GM21528 (cell line): ENCODE measurements at regions not wholly inside any gene's neighbourhood (a gene's known extent, or its start where the extent isn't known, plus 50 kb on each side); places are given as distances from the start of the nearest gene placed in this dataset.
A peak's percentile ranks its signal among the peaks of the same experiment; 100 is the strongest.

Experiments
- ATAC-seq: cut with Tn5 transposase; IDR thresholded peaks from one replicate; pipeline ENCODE4 v1.9.1; 2021; ENCODE audit warnings: mild to moderate bottlenecking, moderate library complexity; ENCODE audit not compliant: unreplicated experiment, low FRiP score

DNA sequence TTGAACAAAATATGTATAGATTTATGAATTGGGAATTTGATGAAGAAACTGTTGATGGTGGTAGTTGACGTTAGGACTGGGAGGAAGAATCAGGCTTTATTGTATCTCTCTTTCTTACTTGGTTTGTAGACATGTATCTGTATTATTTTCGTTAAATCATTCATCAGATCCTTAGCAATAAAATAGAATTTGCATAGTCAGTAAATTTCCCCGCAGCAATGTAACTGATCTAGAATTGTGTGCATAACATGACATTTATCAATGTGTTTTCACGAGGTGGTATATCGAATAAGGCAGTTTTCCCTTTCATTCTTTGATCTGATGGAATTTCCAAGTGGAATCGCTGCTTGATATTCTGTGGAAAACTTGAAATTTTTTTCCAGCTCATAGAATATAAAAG lies 308.8 kb downstream of the SPRY1 start:
- ATAC-seq: no peak

DNA sequence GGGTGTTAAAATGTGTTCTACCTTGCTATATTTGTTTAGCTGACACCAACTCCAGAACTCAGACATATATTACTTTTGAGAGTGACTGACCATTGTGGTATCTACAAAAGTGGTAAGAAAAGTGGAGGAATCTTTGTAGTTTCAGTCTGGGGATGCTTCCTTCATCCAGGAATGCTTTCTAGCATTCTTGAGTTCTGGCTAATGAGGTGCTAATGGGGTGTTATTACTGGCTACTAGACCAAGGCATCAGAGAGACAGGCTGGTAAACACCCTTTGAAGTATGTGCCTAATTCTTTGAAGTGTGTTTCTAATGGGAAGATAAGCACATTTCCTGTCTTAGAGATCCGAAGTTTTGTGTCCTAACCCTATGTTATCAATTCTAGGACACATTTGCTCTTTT lies 310.4 kb downstream of the SPRY1 start:
- no peak for ATAC-seq

DNA sequence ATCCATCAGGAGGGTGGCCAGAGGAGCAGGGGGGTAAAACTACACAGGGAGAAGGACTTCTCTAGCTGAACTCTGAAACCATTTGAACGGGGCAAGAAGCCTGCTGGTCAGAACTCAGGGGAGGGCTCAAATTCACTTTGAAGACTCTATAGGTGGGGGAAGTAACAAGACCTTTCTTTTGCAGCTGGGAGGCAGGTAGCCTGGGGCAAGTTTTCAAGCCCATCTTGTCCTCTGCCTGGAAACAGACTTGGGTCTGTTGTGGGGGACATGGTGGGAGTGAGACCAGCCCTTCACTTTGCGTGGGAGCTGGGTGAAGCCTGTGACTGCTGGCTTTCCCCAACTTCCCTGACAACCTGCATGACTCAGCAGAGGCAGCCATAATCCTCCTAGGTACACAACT lies 312.3 kb downstream of the SPRY1 start:
- ATAC-seq: no peak

- no peak for ATAC-seq
These were observed 312.7 kb downstream of the SPRY1 start for GRCh38 chr4:123709336-123709735.

DNA sequence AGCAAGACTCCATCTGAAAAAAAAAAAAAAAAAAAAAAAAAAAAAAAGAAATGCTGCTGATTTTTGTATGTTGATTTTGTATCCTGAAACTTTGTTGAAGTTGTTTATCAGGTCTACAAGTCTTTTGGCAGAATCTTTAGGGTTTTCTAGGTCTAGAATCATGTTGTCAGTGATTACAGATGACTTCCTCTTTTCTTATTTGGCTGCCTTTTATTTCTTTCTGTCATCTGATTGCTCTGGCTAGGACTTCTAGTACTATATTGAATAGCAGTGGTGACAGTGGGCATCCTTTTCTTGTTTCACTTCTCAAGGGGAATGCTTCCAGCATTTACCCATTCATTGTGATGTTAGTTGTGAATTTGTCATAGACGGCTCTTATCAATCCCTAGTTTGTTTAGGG lies 334.4 kb downstream of the SPRY1 start:
- ATAC-seq: no peak

- ATAC-seq: no peak
These were observed 340.6 kb downstream of the SPRY1 start for GRCh38 chr4:123737156-123737555.

DNA sequence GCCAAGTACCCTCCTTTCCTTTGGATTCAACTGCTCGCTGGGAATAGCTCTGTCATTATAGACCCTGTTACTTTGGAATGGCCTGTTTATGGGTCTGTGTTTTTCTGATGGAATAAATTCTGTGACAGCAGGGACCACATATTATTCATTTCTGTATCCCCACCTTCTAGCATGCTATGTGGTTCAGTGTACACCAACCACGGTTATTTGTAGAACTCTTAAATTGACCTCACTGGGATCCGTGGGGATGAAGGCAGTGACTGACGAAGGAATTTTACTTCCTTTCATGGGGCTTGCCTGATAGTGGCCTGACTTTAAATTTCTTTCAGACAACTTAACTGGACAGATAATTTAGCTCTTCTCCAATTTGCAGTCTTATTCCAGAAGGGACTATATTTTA lies 343.2 kb downstream of the SPRY1 start:
- ATAC-seq: no peak

DNA sequence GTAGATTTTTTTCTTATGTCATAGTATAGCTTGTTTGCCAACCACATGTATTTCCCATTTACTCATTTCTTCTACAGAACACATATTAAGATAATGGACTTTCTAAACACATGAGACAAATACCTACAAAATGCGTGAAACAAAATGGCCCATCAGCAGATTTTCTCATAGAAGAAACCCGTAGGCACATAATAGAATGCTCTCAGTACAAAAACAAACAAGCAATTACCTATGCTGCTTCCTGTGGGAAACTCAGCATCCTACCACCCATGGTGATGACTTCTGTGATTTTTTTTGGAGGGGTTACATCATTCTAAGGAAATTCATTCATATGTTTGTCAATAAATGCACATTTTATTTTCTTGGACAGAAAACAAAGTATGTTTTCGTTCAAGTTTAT lies 343.6 kb downstream of the SPRY1 start:
- ATAC-seq: no peak

- ATAC-seq: no peak
These were observed 345.3 kb downstream of the SPRY1 start for GRCh38 chr4:123741906-123742305.

- ATAC-seq: no peak
These were observed 347.3 kb downstream of the SPRY1 start for GRCh38 chr4:123743848-123744247.

GRCh38 chr4:123744664-123745290 lies 348.2 kb downstream of the SPRY1 start:
- ATAC-seq: no peak

DNA sequence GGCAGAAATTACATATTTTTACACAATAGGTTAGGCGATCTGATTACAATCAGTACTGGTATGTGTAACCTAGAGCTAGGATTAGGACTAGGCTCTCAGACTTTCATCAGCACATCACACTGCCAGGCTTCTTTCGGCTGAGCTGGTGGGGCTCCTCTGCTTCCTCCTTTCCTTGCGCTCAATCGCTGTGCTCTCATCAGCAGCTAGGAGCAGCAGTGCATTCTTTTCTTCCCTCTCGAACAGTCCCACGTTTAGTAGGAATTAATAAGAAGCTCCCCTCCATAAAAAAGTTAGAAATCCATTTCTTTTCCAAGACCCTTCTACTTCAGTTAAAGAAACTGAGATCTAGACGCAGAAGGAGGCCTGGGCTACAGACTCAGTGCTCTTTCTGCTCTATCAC lies 350.4 kb downstream of the SPRY1 start:
- no peak for ATAC-seq

- no peak for ATAC-seq
These were observed 352.2 kb downstream of the SPRY1 start for GRCh38 chr4:123748806-123749205.

GRCh38 chr4:123749383-123749782 lies 352.8 kb downstream of the SPRY1 start:
- no peak for ATAC-seq

DNA sequence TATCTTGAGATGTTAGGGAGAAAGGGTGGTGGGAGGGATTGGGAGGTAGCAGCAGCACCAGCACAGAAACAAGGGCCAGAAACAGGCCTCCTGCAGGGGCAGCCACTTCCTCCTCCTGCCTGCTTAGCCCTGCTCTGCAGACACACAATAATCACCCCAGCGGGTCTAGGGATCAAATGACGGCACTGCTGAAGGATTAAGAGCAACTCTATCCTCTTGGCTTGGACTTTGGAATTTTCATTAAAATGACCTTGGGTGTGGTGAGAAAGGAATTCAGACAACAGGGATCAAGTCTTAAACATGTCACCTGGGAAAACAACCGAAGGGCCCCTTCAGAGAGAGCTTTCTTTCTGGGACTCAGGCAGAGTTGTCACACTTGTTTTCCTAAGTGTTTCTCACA lies 353.4 kb downstream of the SPRY1 start:
- ATAC-seq: no peak

GRCh38 chr4:123755655-123756054 lies 359.1 kb downstream of the SPRY1 start:
- ATAC-seq: no peak

- no peak for ATAC-seq
These were observed 371.2 kb downstream of the SPRY1 start for GRCh38 chr4:123767806-123768205.

DNA sequence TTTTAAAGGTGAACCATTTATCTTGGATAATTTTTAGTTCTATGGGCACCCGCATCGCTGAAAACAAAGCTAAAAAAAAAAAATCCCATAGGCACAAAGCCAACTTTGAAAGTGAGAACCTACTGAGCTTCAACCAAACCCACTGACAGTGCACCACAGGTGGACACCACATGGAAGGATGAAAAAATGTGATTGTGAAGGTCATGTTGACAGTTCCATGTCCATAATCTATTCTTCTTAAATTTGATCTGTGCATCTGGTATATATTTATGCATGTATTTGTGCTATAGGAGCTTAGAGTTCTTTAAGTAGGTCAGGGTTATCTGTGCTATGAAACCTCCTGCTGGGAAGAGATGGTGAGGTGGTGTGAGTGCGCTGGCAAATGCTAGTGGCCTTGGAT lies 374.3 kb downstream of the SPRY1 start:
- no peak for ATAC-seq

GRCh38 chr4:123776267-123776666 lies 379.7 kb downstream of the SPRY1 start:
- ATAC-seq: peak; percentile 100

DNA sequence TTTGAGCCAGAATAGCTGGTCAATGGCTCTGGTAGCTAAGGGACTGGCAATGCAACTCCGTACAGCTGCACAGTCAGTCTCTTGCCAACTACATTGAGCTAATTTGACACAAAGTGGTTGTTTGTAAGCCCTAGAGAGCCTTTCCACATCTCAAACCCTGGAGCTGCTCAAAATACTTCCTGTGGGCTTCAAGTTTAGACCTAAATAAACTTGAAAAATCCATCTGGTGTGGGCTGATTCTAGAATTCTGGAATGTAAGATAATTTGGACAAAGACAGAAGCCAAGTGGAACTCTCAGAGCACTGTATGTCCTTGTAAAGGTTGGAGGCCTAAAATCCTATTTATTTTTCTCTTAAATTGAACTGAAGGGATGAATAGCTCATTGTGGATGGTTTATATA lies 380.8 kb downstream of the SPRY1 start:
- no peak for ATAC-seq

GRCh38 chr4:123783151-123783790 lies 386.7 kb downstream of the SPRY1 start:
- no peak for ATAC-seq

GRCh38 chr4:123783921-123784320 lies 387.3 kb downstream of the SPRY1 start:
- no peak for ATAC-seq

GRCh38 chr4:123784626-123785025 lies 388.0 kb downstream of the SPRY1 start:
- ATAC-seq: no peak
